GM12878 (cell line): ENCODE measurements at regions not wholly inside any gene's neighbourhood (a gene's known extent, or its start where the extent isn't known, plus 50 kb on each side); places are given as distances from the start of the nearest gene placed in this dataset.

Experiments
- ATAC-seq: fragments of 200-7000 bp; cut with Tn5 transposase; 3 replicates; pipeline ENCODE4 v1.9.1; 2020; ENCODE audit warnings: mild to moderate bottlenecking, moderate library complexity
- BruUV-seq: library from RNA; stranded (reverse); fragments of 400-500 nt; replicated peaks from 2 replicates; lab custom pipeline; 2021; lab: Mats Ljungman, UMichigan
- CTCF ChIA-PET: fragments of 300-600 bp; sonication (Branson Sonifier 250); formaldehyde crosslinking; extraction: SDS; loops from one replicate; lab custom pipeline; 2021; ENCODE audit warnings: inconsistent platforms; lab: Yijun Ruan, JAX
- POLR2A ChIA-PET: fragments of 350-600 bp; formaldehyde crosslinking; extraction: SDS; loops from one replicate; lab custom pipeline; 2021; ENCODE audit warnings: inconsistent platforms; lab: Charles Lee
- RAD21 ChIA-PET: fragments of 300-600 bp; sonication (Branson Sonifier 250); formaldehyde crosslinking; loops from one replicate; lab custom pipeline; 2023; ENCODE audit warnings: antibody characterized with exemption; ENCODE audit not compliant: unreplicated experiment; lab: Charles Lee
- SMC1A ChIA-PET: fragments of 300-600 bp; sonication (Branson Sonifier 250); formaldehyde crosslinking; loops from one replicate; lab custom pipeline; 2023; ENCODE audit not compliant: unreplicated experiment, uncharacterized antibody; lab: Charles Lee
- DNase-seq: peaks from one replicate; pipeline ENCODE4 v3.0.0-alpha.2; 2011; ENCODE audit warnings: low read depth, low spot score
- FAIRE-seq: peaks from 3 replicates; lab custom pipeline; 2011; peaks lifted over from hg19 to GRCh38; lab: Jason Lieb, UNC
- H2AFZ ChIP-seq: 2 replicates; pipeline ENCODE4 v1.6.0; 2011; ENCODE audit warnings: low read depth, low read length, control low read depth; ENCODE audit not compliant: control insufficient read depth
- H3K27ac ChIP-seq: 2 replicates; pipeline ENCODE4 v1.5.1; 2011; ENCODE audit warnings: control low read depth; ENCODE audit not compliant: control insufficient read depth, insufficient read depth
- H3K27me3 ChIP-seq, 2 experiments: replicated peaks in 1 of 2; 2 replicates each; pipeline versions ENCODE4 v1.6.0 to v1.6.1; 2011; ENCODE audit warnings: low read length in 1 of 2; ENCODE audit not compliant: control insufficient read depth in 2 of 2, insufficient read depth in 2 of 2
- H3K36me3 ChIP-seq, 2 experiments: 2 replicates each; pipeline ENCODE4 v1.5.1; 2011; ENCODE audit warnings: low read length in 1 of 2; ENCODE audit not compliant: control insufficient read depth in 2 of 2, insufficient read depth in 2 of 2
- H3K4me1 ChIP-seq: 2 replicates; pipeline ENCODE4 v1.6.1; 2011; ENCODE audit warnings: mild to moderate bottlenecking, low read length, moderate library complexity, mixed read lengths; ENCODE audit not compliant: control insufficient read depth, insufficient read depth
- H3K4me2 ChIP-seq: 2 replicates; pipeline ENCODE4 v1.6.0; 2011; ENCODE audit warnings: control low read depth; ENCODE audit not compliant: control insufficient read depth, insufficient read depth
- H3K4me3 ChIP-seq: fragments of 200-600 bp; sonication (generic); 2 replicates; pipeline ENCODE4 v1.5.1; 2016
- H3K79me2 ChIP-seq: 2 replicates; pipeline ENCODE4 v1.6.0; 2011; ENCODE audit warnings: low read length; ENCODE audit not compliant: control insufficient read depth, insufficient read depth
- H3K9ac ChIP-seq: 2 replicates; pipeline ENCODE4 v1.8.0; 2011; ENCODE audit warnings: low read length, control low read depth, mixed read lengths; ENCODE audit not compliant: control insufficient read depth, insufficient read depth
- H3K9me3 ChIP-seq: replicated peaks from 3 replicates; pipeline ENCODE4 v1.5.1; 2011; ENCODE audit warnings: mild to moderate bottlenecking, low read length; ENCODE audit not compliant: control insufficient read depth, insufficient read depth
- H4K20me1 ChIP-seq: 2 replicates; pipeline ENCODE4 v1.6.0; 2011; ENCODE audit not compliant: control insufficient read depth, insufficient read depth
- BMI1 ChIP-seq: fragments of 450-650 bp; IDR thresholded peaks from 2 replicates; pipeline ENCODE4 v1.6.1; 2016; ENCODE audit warnings: mild to moderate bottlenecking, moderate library complexity, borderline replicate concordance
- E2F8 ChIP-seq: fragments of 450-650 bp; IDR thresholded peaks from 2 replicates; pipeline ENCODE4 v1.6.1; 2018; ENCODE audit warnings: mild to moderate bottlenecking, low read depth, moderate library complexity; ENCODE audit not compliant: partially characterized antibody
- GABPA ChIP-seq: IDR thresholded peaks from 2 replicates; pipeline ENCODE4 v1.6.1; 2014; ENCODE audit warnings: antibody characterized with exemption, low read depth, mild to moderate bottlenecking, inconsistent platforms
- IKZF2 ChIP-seq, 2 experiments: fragments of 450-650 bp; IDR thresholded peaks; 2 replicates each; pipeline ENCODE4 v1.6.1; 2017; ENCODE audit warnings: mild to moderate bottlenecking in 2 of 2, moderate library complexity in 2 of 2
- MEF2B ChIP-seq: fragments of 450-650 bp; IDR thresholded peaks from 2 replicates; pipeline ENCODE4 v1.6.1; 2018; ENCODE audit warnings: mild to moderate bottlenecking, moderate library complexity; ENCODE audit not compliant: partially characterized antibody, poor library complexity, severe bottlenecking
- MYC ChIP-seq: IDR thresholded peaks from 2 replicates; pipeline ENCODE4 v1.6.1; 2011; ENCODE audit warnings: mild to moderate bottlenecking, low read length, moderate library complexity, inconsistent platforms; ENCODE audit not compliant: insufficient read depth, insufficient replicate concordance, insufficient read length, severe bottlenecking
- POLR2A ChIP-seq: IDR thresholded peaks from 2 replicates; pipeline ENCODE4 v1.6.1; 2011; ENCODE audit warnings: low read depth, mild to moderate bottlenecking, low read length
- POU2F2 ChIP-seq: IDR thresholded peaks from 3 replicates; pipeline ENCODE4 v1.6.1; 2011; ENCODE audit warnings: low read depth, mild to moderate bottlenecking, low read length, borderline replicate concordance
- RAD51 ChIP-seq: fragments of 450-650 bp; IDR thresholded peaks from 2 replicates; pipeline ENCODE4 v1.6.1; 2016; ENCODE audit warnings: moderate library complexity, mild to moderate bottlenecking, inconsistent platforms
- SMC3 ChIP-seq: IDR thresholded peaks from 2 replicates; pipeline ENCODE4 v1.6.1; 2011; ENCODE audit warnings: low read length, improper control_type of control experiment, borderline replicate concordance
- SREBF1 ChIP-seq: IDR thresholded peaks from 2 replicates; pipeline ENCODE4 v1.6.1; 2012; ENCODE audit warnings: mild to moderate bottlenecking, low read length
- TARDBP ChIP-seq: IDR thresholded peaks from 2 replicates; pipeline ENCODE4 v1.6.1; 2016; ENCODE audit warnings: borderline replicate concordance
- TCF3 ChIP-seq: IDR thresholded peaks from 2 replicates; pipeline ENCODE4 v1.6.1; 2012; ENCODE audit warnings: low read depth, mild to moderate bottlenecking, low read length, borderline replicate concordance; ENCODE audit not compliant: insufficient read depth
- WRNIP1 ChIP-seq: IDR thresholded peaks from 2 replicates; pipeline ENCODE4 v1.6.1; 2011; ENCODE audit warnings: low read depth, low read length, improper control_type of control experiment, borderline replicate concordance
- ZNF207 ChIP-seq: fragments of 450-650 bp; IDR thresholded peaks from 2 replicates; pipeline ENCODE4 v1.6.1; 2014; ENCODE audit warnings: antibody characterized with exemption, mild to moderate bottlenecking, borderline replicate concordance
- WGBS: methylation state at CpG from one replicate; pipeline ENCODE4 v1.1.6; 2016; ENCODE audit warnings: low lambda C conversion rate; ENCODE audit not compliant: insufficient replicate concordance, insufficient coverage; ENCODE audit errors: missing lambda C conversion rate; 5-methylcytosine and 5-hydroxymethylcytosine counted together
- in situ Hi-C: fragments of 300-500 bp; cut with MboI; formaldehyde crosslinking; loops from 9 replicates; pipeline ENCODE4 v1.14.3; 2018; ENCODE audit warnings: mixed read lengths
- intact Hi-C: fragments of 100-400 bp; cut with micrococcal nuclease; formaldehyde crosslinking; loops from one replicate; pipeline ENCODE4 v1.14.2; 2022; ENCODE audit not compliant: unreplicated experiment

GRCh38 chr6:165804331-165805066, 141.5 kb upstream of the PDE10A start (continued):
- TF ChIP-seq E2F8 (no peak), SMC3 (no peak)

DNA sequence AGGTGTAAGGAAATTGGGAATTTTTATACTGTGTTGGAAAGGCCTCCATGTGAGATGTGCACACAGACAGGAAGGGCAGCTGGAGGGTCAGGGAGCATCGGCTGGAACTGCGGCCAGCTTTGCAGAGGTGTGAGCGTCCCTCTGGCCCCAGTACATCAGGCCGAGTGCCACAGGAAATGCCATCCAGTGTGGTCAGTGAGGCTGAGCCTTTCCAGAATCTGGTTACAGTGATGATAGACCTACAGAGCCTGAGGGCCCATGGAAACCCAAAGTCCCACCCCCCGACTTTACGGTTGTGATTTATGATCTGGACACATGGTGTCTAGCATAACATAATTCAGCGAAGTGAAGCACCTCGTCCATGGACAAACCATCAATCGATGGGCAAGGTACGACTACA, 137.3 kb upstream of the PDE10A start:
- no peak for FAIRE-seq
- RAD21 ChIA-PET = no interaction called here
- no peak for ATAC-seq
- SMC1A ChIA-PET = no interaction called here
- H3K27ac ChIP-seq = no peak overlapping the region
- H2AFZ ChIP-seq = no peak overlapping the region
- WGBS = 47% methylated on average over 10 of the region's 10 CpGs
- H3K36me3 ChIP-seq = no peaks in the 10 kb centered on the region
- no peak overlapping the region for H3K4me2 ChIP-seq
- DNase-seq = no peak
- CTCF ChIA-PET = interaction anchor here (0.7 kb wide), 1 partner anchor 85 kb away, joined by 3 read pairs; no protein-coding TSS in a partner anchor
- no peak for TF ChIP-seq RAD51
- TF ChIP-seq BMI1 = no peak
- TF ChIP-seq GABPA = no peak
- TF ChIP-seq IKZF2 (IDR thresholded peaks at IDR 0.05) = no peak
- no peak for TF ChIP-seq MEF2B
- TF ChIP-seq POLR2A = no peak
- no peak for TF ChIP-seq ZNF207
- TF ChIP-seq WRNIP1 = no peak
- TF ChIP-seq SREBF1 = no peak
- TF ChIP-seq TARDBP = no peak
- no peak for TF ChIP-seq TCF3
- TF ChIP-seq MYC = no peak
- TF ChIP-seq POU2F2 = no peak
- TF ChIP-seq, all 136 proteins: peak for 0
- POLR2A ChIA-PET = no interaction called here
- intact Hi-C loops = no loop called here
- in situ Hi-C loops = no loop called here
- no TSS peak for BruUV-seq
- no peaks in the 10 kb centered on the region for H3K9me3 ChIP-seq
- H4K20me1 ChIP-seq = no peaks in the 10 kb centered on the region
- H3K27me3 ChIP-seq = no peaks in the 10 kb centered on the region; a peak in 1 of 4 replicates
- H3K4me1 ChIP-seq = no peaks in the 10 kb centered on the region
- H3K79me2 ChIP-seq = no peaks in the 10 kb centered on the region
- no peak overlapping the region for H3K4me3 ChIP-seq
- no peak overlapping the region for H3K9ac ChIP-seq
